SK-N-SH treated with all-trans-retinoic acid at 6 μM for 48 hours (cell line): ENCODE measurements at regions not wholly inside any gene's neighbourhood (a gene's known extent, or its start where the extent isn't known, plus 50 kb on each side); places are given as distances from the start of the nearest gene placed in this dataset.

ENCODE experiments used
- ATAC-seq: fragments of 200-7000 bp; cut with Tn5 transposase; 3 replicates; pipeline ENCODE4 v1.9.1; 2020; ENCODE audit warnings: mild to moderate bottlenecking, moderate library complexity
- ARNTL ChIP-seq: fragments of 450-650 bp; formaldehyde crosslinking; IDR thresholded peaks from 2 replicates; pipeline ENCODE4 v1.5.0; 2020; ENCODE audit warnings: low read depth, mild to moderate bottlenecking, moderate library complexity, borderline replicate concordance
- ESRRG ChIP-seq: fragments of 250-450 bp; sonication (Bioruptor Pico); IDR thresholded peaks from 2 replicates; pipeline ENCODE4 v1.6.1; 2021; ENCODE audit warnings: mild to moderate bottlenecking
- GLIS3 ChIP-seq: fragments of 250-450 bp; sonication (Bioruptor Pico); IDR thresholded peaks from 2 replicates; pipeline ENCODE4 v1.5.0; 2020; ENCODE audit warnings: mild to moderate bottlenecking, moderate library complexity
- ISL1 ChIP-seq: fragments of 250-450 bp; sonication (Bioruptor Pico); IDR thresholded peaks from 2 replicates; pipeline ENCODE4 v2.1.2; 2022; ENCODE audit warnings: mild to moderate bottlenecking, moderate library complexity
- OSR1 ChIP-seq: fragments of 250-450 bp; sonication (Bioruptor Pico); IDR thresholded peaks from 2 replicates; pipeline ENCODE4 v1.8.0; 2022; ENCODE audit warnings: moderate library complexity, mild to moderate bottlenecking, inconsistent platforms
- PPARA ChIP-seq: fragments of 250-450 bp; sonication (Bioruptor Pico); IDR thresholded peaks from 2 replicates; pipeline ENCODE4 v1.5.0; 2020; ENCODE audit warnings: mild to moderate bottlenecking, borderline replicate concordance
- RARB ChIP-seq: fragments of 250-450 bp; sonication (Bioruptor Pico); IDR thresholded peaks from 2 replicates; pipeline ENCODE4 v1.8.0; 2021; ENCODE audit warnings: mild to moderate bottlenecking, moderate library complexity
- TCF4 ChIP-seq: fragments of 250-450 bp; sonication (Bioruptor Pico); IDR thresholded peaks from 2 replicates; pipeline ENCODE4 v1.8.0; 2021; ENCODE audit warnings: mild to moderate bottlenecking, moderate library complexity, borderline replicate concordance
- TOX ChIP-seq: fragments of 250-450 bp; sonication (Bioruptor Pico); IDR thresholded peaks from 2 replicates; pipeline ENCODE4 v1.8.0; 2021; ENCODE audit warnings: mild to moderate bottlenecking, moderate library complexity, borderline replicate concordance
- TSHZ2 ChIP-seq: fragments of 250-450 bp; sonication (Bioruptor Pico); IDR thresholded peaks from 2 replicates; pipeline ENCODE4 v1.5.0; 2020; ENCODE audit warnings: mild to moderate bottlenecking, moderate library complexity
- ZC3H10 ChIP-seq: fragments of 250-450 bp; sonication (Bioruptor Pico); IDR thresholded peaks from 2 replicates; pipeline ENCODE4 v1.5.1; 2021; ENCODE audit warnings: mild to moderate bottlenecking, moderate library complexity
- ZFP3 ChIP-seq: fragments of 250-450 bp; sonication (Bioruptor Pico); IDR thresholded peaks from 2 replicates; pipeline ENCODE4 v1.5.0; 2020; ENCODE audit warnings: mild to moderate bottlenecking, moderate library complexity
- ZFP30 ChIP-seq: fragments of 450-650 bp; formaldehyde crosslinking; IDR thresholded peaks from 2 replicates; pipeline ENCODE4 v1.5.0; 2022; ENCODE audit warnings: mild to moderate bottlenecking, moderate library complexity
- ZNF70 ChIP-seq: fragments of 450-650 bp; formaldehyde crosslinking; IDR thresholded peaks from 2 replicates; pipeline ENCODE4 v1.5.0; 2020; ENCODE audit warnings: mild to moderate bottlenecking, moderate library complexity
- ZNF8 ChIP-seq: fragments of 450-650 bp; formaldehyde crosslinking; IDR thresholded peaks from 2 replicates; pipeline ENCODE4 v1.5.0; 2020; ENCODE audit warnings: mild to moderate bottlenecking, moderate library complexity
- TF ChIP-seq, protein P1 (sequence below): fragments of 250-450 bp; sonication (Bioruptor Pico); IDR thresholded peaks from 2 replicates; pipeline ENCODE4 v1.8.0; 2021; ENCODE audit warnings: low read depth, mild to moderate bottlenecking, moderate library complexity, borderline replicate concordance
- TF ChIP-seq, protein P2 (sequence below): fragments of 250-450 bp; sonication (Bioruptor Pico); IDR thresholded peaks from 2 replicates; pipeline ENCODE4 v1.5.1; 2020; ENCODE audit warnings: low read depth, mild to moderate bottlenecking, moderate library complexity
- TF ChIP-seq, protein P3 (sequence below): fragments of 250-450 bp; sonication (Bioruptor Pico); IDR thresholded peaks from 2 replicates; pipeline ENCODE4 v1.8.0; 2020; ENCODE audit warnings: mild to moderate bottlenecking, moderate library complexity, borderline replicate concordance

- no peak for ATAC-seq
These were observed 126.2 kb upstream of the ZNF608 start for GRCh38 chr5:124872615-124873014.

DNA sequence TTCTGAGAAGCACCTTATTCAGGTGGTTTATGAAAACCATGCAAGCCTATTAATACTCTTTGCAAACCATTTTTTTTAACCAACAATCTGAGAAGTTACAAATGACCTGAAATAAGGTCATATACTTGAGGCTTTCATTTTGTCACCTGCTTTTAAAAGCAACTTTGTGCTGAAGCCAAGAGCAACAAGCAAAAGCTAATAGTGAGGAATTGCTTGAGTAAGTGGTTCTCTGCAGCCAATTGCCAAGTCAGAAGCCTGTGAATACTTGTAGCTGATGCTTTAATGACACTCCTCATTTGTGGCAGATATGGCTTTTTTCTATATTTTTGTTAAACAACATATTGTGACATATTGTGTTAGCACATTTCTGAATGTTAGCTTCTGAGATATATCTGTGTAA lies 126.7 kb upstream of the ZNF608 start:
- no peak for ATAC-seq
- TF ChIP-seq ZC3H10 (CRISPR knock-in tag) (no peak), ZFP3 (CRISPR knock-in tag) (no peak), ZFP30 (CRISPR knock-in tag) (no peak), ISL1 (CRISPR knock-in tag) (no peak; the same call in 1 of the 2 replicates), ARNTL (CRISPR knock-in tag) (no peak), ESRRG (CRISPR knock-in tag) (no peak), ZNF8 (CRISPR knock-in tag) (no peak), ZNF70 (CRISPR knock-in tag) (no peak), TOX (CRISPR knock-in tag) (no peak), TSHZ2 (CRISPR knock-in tag) (no peak)
- TF ChIP-seq, protein P1, sequence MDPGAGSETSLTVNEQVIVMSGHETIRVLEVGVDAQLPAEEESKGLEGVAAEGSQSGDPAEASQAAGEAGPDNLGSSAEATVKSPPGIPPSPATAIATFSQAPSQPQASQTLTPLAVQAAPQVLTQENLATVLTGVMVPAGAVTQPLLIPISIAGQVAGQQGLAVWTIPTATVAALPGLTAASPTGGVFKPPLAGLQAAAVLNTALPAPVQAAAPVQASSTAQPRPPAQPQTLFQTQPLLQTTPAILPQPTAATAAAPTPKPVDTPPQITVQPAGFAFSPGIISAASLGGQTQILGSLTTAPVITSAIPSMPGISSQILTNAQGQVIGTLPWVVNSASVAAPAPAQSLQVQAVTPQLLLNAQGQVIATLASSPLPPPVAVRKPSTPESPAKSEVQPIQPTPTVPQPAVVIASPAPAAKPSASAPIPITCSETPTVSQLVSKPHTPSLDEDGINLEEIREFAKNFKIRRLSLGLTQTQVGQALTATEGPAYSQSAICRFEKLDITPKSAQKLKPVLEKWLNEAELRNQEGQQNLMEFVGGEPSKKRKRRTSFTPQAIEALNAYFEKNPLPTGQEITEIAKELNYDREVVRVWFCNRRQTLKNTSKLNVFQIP (CRISPR knock-in tag), result no peak
- TF ChIP-seq, protein P2, sequence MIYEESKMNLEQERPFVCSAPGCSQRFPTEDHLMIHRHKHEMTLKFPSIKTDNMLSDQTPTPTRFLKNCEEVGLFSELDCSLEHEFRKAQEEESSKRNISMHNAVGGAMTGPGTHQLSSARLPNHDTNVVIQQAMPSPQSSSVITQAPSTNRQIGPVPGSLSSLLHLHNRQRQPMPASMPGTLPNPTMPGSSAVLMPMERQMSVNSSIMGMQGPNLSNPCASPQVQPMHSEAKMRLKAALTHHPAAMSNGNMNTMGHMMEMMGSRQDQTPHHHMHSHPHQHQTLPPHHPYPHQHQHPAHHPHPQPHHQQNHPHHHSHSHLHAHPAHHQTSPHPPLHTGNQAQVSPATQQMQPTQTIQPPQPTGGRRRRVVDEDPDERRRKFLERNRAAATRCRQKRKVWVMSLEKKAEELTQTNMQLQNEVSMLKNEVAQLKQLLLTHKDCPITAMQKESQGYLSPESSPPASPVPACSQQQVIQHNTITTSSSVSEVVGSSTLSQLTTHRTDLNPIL (CRISPR knock-in tag), result no peak
- TF ChIP-seq, protein P3, sequence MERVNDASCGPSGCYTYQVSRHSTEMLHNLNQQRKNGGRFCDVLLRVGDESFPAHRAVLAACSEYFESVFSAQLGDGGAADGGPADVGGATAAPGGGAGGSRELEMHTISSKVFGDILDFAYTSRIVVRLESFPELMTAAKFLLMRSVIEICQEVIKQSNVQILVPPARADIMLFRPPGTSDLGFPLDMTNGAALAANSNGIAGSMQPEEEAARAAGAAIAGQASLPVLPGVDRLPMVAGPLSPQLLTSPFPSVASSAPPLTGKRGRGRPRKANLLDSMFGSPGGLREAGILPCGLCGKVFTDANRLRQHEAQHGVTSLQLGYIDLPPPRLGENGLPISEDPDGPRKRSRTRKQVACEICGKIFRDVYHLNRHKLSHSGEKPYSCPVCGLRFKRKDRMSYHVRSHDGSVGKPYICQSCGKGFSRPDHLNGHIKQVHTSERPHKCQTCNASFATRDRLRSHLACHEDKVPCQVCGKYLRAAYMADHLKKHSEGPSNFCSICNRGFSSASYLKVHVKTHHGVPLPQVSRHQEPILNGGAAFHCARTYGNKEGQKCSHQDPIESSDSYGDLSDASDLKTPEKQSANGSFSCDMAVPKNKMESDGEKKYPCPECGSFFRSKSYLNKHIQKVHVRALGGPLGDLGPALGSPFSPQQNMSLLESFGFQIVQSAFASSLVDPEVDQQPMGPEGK, result no peak

More at GRCh38 chr5:124872615-124873014, 126.2 kb upstream of the ZNF608 start:
- TF ChIP-seq OSR1 (CRISPR knock-in tag) (no peak), ZFP30 (CRISPR knock-in tag) (no peak), TCF4 (CRISPR knock-in tag) (no peak), ZNF8 (CRISPR knock-in tag) (no peak), RARB (no peak)
- TF ChIP-seq, protein P3, result no peak

GRCh38 chr5:124873713-124874112 lies 127.3 kb upstream of the ZNF608 start:
- no peak for ATAC-seq
- TF ChIP-seq RARB (no peak), PPARA (no peak), ZFP3 (CRISPR knock-in tag) (no peak), TSHZ2 (CRISPR knock-in tag) (no peak), ZFP30 (CRISPR knock-in tag) (no peak), GLIS3 (CRISPR knock-in tag) (no peak), OSR1 (CRISPR knock-in tag) (no peak)
- TF ChIP-seq, protein P1 (CRISPR knock-in tag), result no peak
